ENCODE measurements at regions not wholly inside any gene's neighbourhood (a gene's known extent, or its start where the extent isn't known, plus 50 kb on each side); places are given as distances from the start of the nearest gene placed in this dataset.

- TF ChIP-seq CTCF (IDR thresholded peaks at IDR 0.05 in 2 of 3, conservative IDR thresholded peaks at IDR 0.05 in 1 of 3; ENCODE audit: borderline replicate concordance in 1 of 3, insufficient read depth in 1 of 3, low read depth in 2 of 3, low read length in 2 of 3): no peak
- no peak for TF ChIP-seq SRF (IDR thresholded peaks at IDR 0.05; ENCODE audit: low read depth)
- TF ChIP-seq SIN3A (IDR thresholded peaks at IDR 0.05; ENCODE audit: low read depth): no peak
- no peak for TF ChIP-seq POLR2A (IDR thresholded peaks at IDR 0.05; ENCODE audit: borderline replicate concordance, extremely low read depth, insufficient read depth, insufficient read length)
- no peak for TF ChIP-seq ELF1 (IDR thresholded peaks at IDR 0.05; ENCODE audit: borderline replicate concordance, low read depth)
- no peak for TF ChIP-seq RAD21 (IDR thresholded peaks at IDR 0.05; ENCODE audit: low read depth)
- no peak for TF ChIP-seq FOSL1 (IDR thresholded peaks at IDR 0.05; ENCODE audit: low read depth)
- no peak for TF ChIP-seq ATF3 (IDR thresholded peaks at IDR 0.05)
- TF ChIP-seq ZBTB33 (IDR thresholded peaks at IDR 0.05; ENCODE audit: extremely low read depth, insufficient replicate concordance, low read length): no peak
- TF ChIP-seq ZFX (IDR thresholded peaks at IDR 0.05): no peak
- no peak for TF ChIP-seq TCF7L2 (IDR thresholded peaks at IDR 0.05; ENCODE audit: borderline replicate concordance, extremely low read depth, insufficient read depth, insufficient read length)
Measured at GRCh38 chr21:43301409-43302061, 125.4 kb downstream of the SIK1 start (continued).

All from HCT116 (cell line).